GM12878 (cell line): ENCODE measurements at regions not wholly inside any gene's neighbourhood (a gene's known extent, or its start where the extent isn't known, plus 50 kb on each side); places are given as distances from the start of the nearest gene placed in this dataset.

Experiments
- ATAC-seq: fragments of 200-7000 bp; cut with Tn5 transposase; 3 replicates; pipeline ENCODE4 v1.9.1; 2020; ENCODE audit warnings: mild to moderate bottlenecking, moderate library complexity
- BruUV-seq: library from RNA; stranded (reverse); fragments of 400-500 nt; replicated peaks from 2 replicates; lab custom pipeline; 2021; lab: Mats Ljungman, UMichigan
- CTCF ChIA-PET: fragments of 300-600 bp; sonication (Branson Sonifier 250); formaldehyde crosslinking; extraction: SDS; loops from one replicate; lab custom pipeline; 2021; ENCODE audit warnings: inconsistent platforms; lab: Yijun Ruan, JAX
- POLR2A ChIA-PET: fragments of 350-600 bp; formaldehyde crosslinking; extraction: SDS; loops from one replicate; lab custom pipeline; 2021; ENCODE audit warnings: inconsistent platforms; lab: Charles Lee
- RAD21 ChIA-PET: fragments of 300-600 bp; sonication (Branson Sonifier 250); formaldehyde crosslinking; loops from one replicate; lab custom pipeline; 2023; ENCODE audit warnings: antibody characterized with exemption; ENCODE audit not compliant: unreplicated experiment; lab: Charles Lee
- SMC1A ChIA-PET: fragments of 300-600 bp; sonication (Branson Sonifier 250); formaldehyde crosslinking; loops from one replicate; lab custom pipeline; 2023; ENCODE audit not compliant: unreplicated experiment, uncharacterized antibody; lab: Charles Lee
- DNase-seq: peaks from one replicate; pipeline ENCODE4 v3.0.0-alpha.2; 2011; ENCODE audit warnings: low read depth, low spot score
- FAIRE-seq: peaks from 3 replicates; lab custom pipeline; 2011; peaks lifted over from hg19 to GRCh38; lab: Jason Lieb, UNC
- H2AFZ ChIP-seq: 2 replicates; pipeline ENCODE4 v1.6.0; 2011; ENCODE audit warnings: low read depth, low read length, control low read depth; ENCODE audit not compliant: control insufficient read depth
- H3K27ac ChIP-seq: 2 replicates; pipeline ENCODE4 v1.5.1; 2011; ENCODE audit warnings: control low read depth; ENCODE audit not compliant: control insufficient read depth, insufficient read depth
- H3K27me3 ChIP-seq, 2 experiments: replicated peaks in 1 of 2; 2 replicates each; pipeline versions ENCODE4 v1.6.0 to v1.6.1; 2011; ENCODE audit warnings: low read length in 1 of 2; ENCODE audit not compliant: control insufficient read depth in 2 of 2, insufficient read depth in 2 of 2
- H3K36me3 ChIP-seq, 2 experiments: 2 replicates each; pipeline ENCODE4 v1.5.1; 2011; ENCODE audit warnings: low read length in 1 of 2; ENCODE audit not compliant: control insufficient read depth in 2 of 2, insufficient read depth in 2 of 2
- H3K4me1 ChIP-seq: 2 replicates; pipeline ENCODE4 v1.6.1; 2011; ENCODE audit warnings: mild to moderate bottlenecking, low read length, moderate library complexity, mixed read lengths; ENCODE audit not compliant: control insufficient read depth, insufficient read depth
- H3K4me2 ChIP-seq: 2 replicates; pipeline ENCODE4 v1.6.0; 2011; ENCODE audit warnings: control low read depth; ENCODE audit not compliant: control insufficient read depth, insufficient read depth
- H3K4me3 ChIP-seq: fragments of 200-600 bp; sonication (generic); 2 replicates; pipeline ENCODE4 v1.5.1; 2016
- H3K79me2 ChIP-seq: 2 replicates; pipeline ENCODE4 v1.6.0; 2011; ENCODE audit warnings: low read length; ENCODE audit not compliant: control insufficient read depth, insufficient read depth
- H3K9ac ChIP-seq: 2 replicates; pipeline ENCODE4 v1.8.0; 2011; ENCODE audit warnings: low read length, control low read depth, mixed read lengths; ENCODE audit not compliant: control insufficient read depth, insufficient read depth
- H3K9me3 ChIP-seq: replicated peaks from 3 replicates; pipeline ENCODE4 v1.5.1; 2011; ENCODE audit warnings: mild to moderate bottlenecking, low read length; ENCODE audit not compliant: control insufficient read depth, insufficient read depth
- H4K20me1 ChIP-seq: 2 replicates; pipeline ENCODE4 v1.6.0; 2011; ENCODE audit not compliant: control insufficient read depth, insufficient read depth
- BHLHE40 ChIP-seq, 2 experiments: fragments of 450-650 bp in 1 of 2; IDR thresholded peaks; 2 replicates each; pipeline ENCODE4 v1.6.1; 2011 to 2017; ENCODE audit warnings: low read depth in 2 of 2, borderline replicate concordance in 1 of 2, improper control_type of control experiment in 1 of 2, low read length in 1 of 2, mild to moderate bottlenecking in 1 of 2
- FOXK2 ChIP-seq: fragments of 450-650 bp; IDR thresholded peaks from 2 replicates; pipeline ENCODE4 v1.6.1; 2017; ENCODE audit warnings: mild to moderate bottlenecking, moderate library complexity
- SREBF2 ChIP-seq: IDR thresholded peaks from 2 replicates; pipeline ENCODE4 v1.6.1; 2012; ENCODE audit warnings: mild to moderate bottlenecking, low read length
- SUZ12 ChIP-seq: fragments of 200-600 bp; sonication (generic); IDR thresholded peaks from one replicate; pipeline ENCODE4 v1.6.1; 2018; ENCODE audit warnings: antibody characterized with exemption, mild to moderate bottlenecking; ENCODE audit not compliant: unreplicated experiment
- USF1 ChIP-seq: IDR thresholded peaks from 2 replicates; pipeline ENCODE4 v1.6.1; 2011; ENCODE audit warnings: borderline replicate concordance, low read depth, mild to moderate bottlenecking, moderate library complexity, mixed read lengths, low read length; ENCODE audit not compliant: insufficient read depth; ENCODE audit errors: extremely low read length
- ZBTB4 ChIP-seq: fragments of 450-650 bp; formaldehyde crosslinking; IDR thresholded peaks from 2 replicates; pipeline ENCODE4 v1.4.0; 2022; ENCODE audit warnings: mild to moderate bottlenecking, moderate library complexity
- WGBS: methylation state at CpG from one replicate; pipeline ENCODE4 v1.1.6; 2016; ENCODE audit warnings: low lambda C conversion rate; ENCODE audit not compliant: insufficient replicate concordance, insufficient coverage; ENCODE audit errors: missing lambda C conversion rate; 5-methylcytosine and 5-hydroxymethylcytosine counted together
- in situ Hi-C: fragments of 300-500 bp; cut with MboI; formaldehyde crosslinking; loops from 9 replicates; pipeline ENCODE4 v1.14.3; 2018; ENCODE audit warnings: mixed read lengths
- intact Hi-C: fragments of 100-400 bp; cut with micrococcal nuclease; formaldehyde crosslinking; loops from one replicate; pipeline ENCODE4 v1.14.2; 2022; ENCODE audit not compliant: unreplicated experiment

GRCh38 chr10:3928569-3928968, 143.6 kb upstream of the KLF6 start:
- intact Hi-C loops: no loop called here
- Histone ChIP-seq H3K36me3 (no peaks in the 10 kb centered on the region), H3K4me1 (no peaks in the 10 kb centered on the region), H3K27ac (no peak overlapping the region), H3K4me3 (no peak overlapping the region)
- 98% methylated on average over 2 of the region's 2 CpGs for WGBS
- ATAC-seq: no peak
- in situ Hi-C loops: no loop called here
- SMC1A ChIA-PET: interaction anchor here (1.8 kb wide), 1 partner anchor 38 kb away, joined by 3 read pairs; no protein-coding TSS in a partner anchor
- TF ChIP-seq ZBTB4 (CRISPR knock-in tag): no peak
- no peak for TF ChIP-seq SREBF2
- TF ChIP-seq USF1: no peak
- TF ChIP-seq FOXK2: no peak
- no peak for TF ChIP-seq SUZ12
- TF ChIP-seq BHLHE40 (IDR thresholded peaks at IDR 0.05; ENCODE audit: borderline replicate concordance in 1 of 2, low read depth in 2 of 2, low read length in 1 of 2): no peak
- TF ChIP-seq, all 136 proteins: peak for 0
- no peaks in the 10 kb centered on the region for H3K27me3 ChIP-seq
- ChIA-PET POLR2A (no interaction called here), RAD21 (interaction anchor here (0.9 kb wide), 1 partner anchor 48 kb away, joined by 3 read pairs; no protein-coding TSS in a partner anchor), CTCF (no interaction called here)
- H3K79me2 ChIP-seq: no peaks in the 10 kb centered on the region
- no peak overlapping the region for H3K9ac ChIP-seq
- H3K4me2 ChIP-seq: no peak overlapping the region
- no peak for DNase-seq
- no peaks in the 10 kb centered on the region for H4K20me1 ChIP-seq
- no peak for FAIRE-seq
- no peak overlapping the region for H2AFZ ChIP-seq
- no TSS peak for BruUV-seq
- H3K9me3 ChIP-seq: no peaks in the 10 kb centered on the region
